ENCODE measurements at regions not wholly inside any gene's neighbourhood (a gene's known extent, or its start where the extent isn't known, plus 50 kb on each side); places are given as distances from the start of the nearest gene placed in this dataset.

DNA sequence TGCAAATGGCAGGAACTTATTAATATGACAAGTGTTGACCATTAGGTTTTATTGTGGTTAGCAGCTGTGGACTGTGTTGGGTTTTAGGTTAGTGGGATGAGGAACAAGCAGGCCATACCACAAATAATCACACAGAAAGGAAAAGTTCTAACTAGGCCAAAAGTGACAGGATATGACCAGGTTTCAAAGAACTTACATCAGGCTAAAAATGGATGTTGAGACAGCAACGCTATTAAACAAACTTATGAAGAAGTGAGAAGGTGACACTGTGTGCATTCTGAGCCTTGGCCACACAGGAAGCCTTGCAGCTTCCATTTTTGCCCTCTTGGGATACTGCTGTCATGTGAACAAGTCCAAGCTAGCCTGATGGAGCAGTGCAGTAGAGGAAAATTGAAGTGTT, 568.8 kb downstream of the HTR7 start:
- no peak for TF ChIP-seq EZH2 (IDR thresholded peaks at IDR 0.05)
- no peak for TF ChIP-seq POLR2AphosphoS5 (IDR thresholded peaks at IDR 0.05; ENCODE audit: borderline replicate concordance, low read depth, low read length)
